Neuronal stem cell (in vitro differentiated cells): ENCODE measurements at regions not wholly inside any gene's neighbourhood (a gene's known extent, or its start where the extent isn't known, plus 50 kb on each side); places are given as distances from the start of the nearest gene placed in this dataset.
"Not testable (repeated sequence)": the region's sequence is repeated elsewhere in the genome, so short reads cannot be mapped to it uniquely, and the experiment has no call there.

Experiments used
- DNase-seq: peaks from one replicate; pipeline ENCODE4 v3.0.0-alpha.2; 2013; ENCODE audit warnings: low spot score
- H2AFZ ChIP-seq: one replicate; pipeline ENCODE4 v1.6.1; 2013; ENCODE audit warnings: mild to moderate bottlenecking, low read length, inconsistent platforms
- H2AK5ac ChIP-seq: 2 replicates; pipeline ENCODE4 v1.6.1; 2013; ENCODE audit warnings: low read depth, mild to moderate bottlenecking, inconsistent platforms, low read length, moderate library complexity, mixed read lengths
- H2BK120ac ChIP-seq: 2 replicates; pipeline ENCODE4 v1.6.1; 2013; ENCODE audit warnings: low read depth, mild to moderate bottlenecking, inconsistent platforms, low read length, moderate library complexity, mixed read lengths
- H2BK12ac ChIP-seq: one replicate; pipeline ENCODE4 v1.6.1; 2013; ENCODE audit warnings: low read length, inconsistent platforms
- H2BK15ac ChIP-seq: 2 replicates; pipeline ENCODE4 v1.6.1; 2013; ENCODE audit warnings: mild to moderate bottlenecking, low read length, inconsistent platforms, mixed read lengths
- H2BK5ac ChIP-seq: one replicate; pipeline ENCODE4 v1.6.1; 2013; ENCODE audit warnings: inconsistent platforms, mild to moderate bottlenecking, low read length, moderate library complexity
- H3K14ac ChIP-seq: one replicate; pipeline ENCODE4 v1.6.1; 2013; ENCODE audit warnings: low read length, inconsistent platforms
- H3K18ac ChIP-seq: 2 replicates; pipeline ENCODE4 v1.6.1; 2013; ENCODE audit warnings: low read length, inconsistent platforms
- H3K23ac ChIP-seq: 2 replicates; pipeline ENCODE4 v1.6.1; 2013; ENCODE audit warnings: low read depth, mild to moderate bottlenecking, mixed read lengths, low read length, inconsistent platforms; ENCODE audit not compliant: poor library complexity
- H3K27ac ChIP-seq: replicated peaks from 3 replicates; pipeline ENCODE4 v1.5.1; 2013; ENCODE audit warnings: low read length, inconsistent platforms
- H3K27me3 ChIP-seq, 3 experiments: 2 replicates each; pipeline ENCODE4 v1.6.1; 2013; ENCODE audit warnings: low read length in 3 of 3, mild to moderate bottlenecking in 2 of 3, inconsistent platforms in 1 of 3, low read depth in 1 of 3, mixed read lengths in 1 of 3, moderate library complexity in 1 of 3; ENCODE audit not compliant: control insufficient read depth in 3 of 3, insufficient read depth in 3 of 3
- H3K36me3 ChIP-seq, 2 donors: replicated peaks in 1 of 2; 2 replicates each; pipeline ENCODE4 v1.6.1; 2013; ENCODE audit warnings: low read length in 2 of 2; ENCODE audit not compliant: control insufficient read depth in 2 of 2, insufficient read depth in 2 of 2
- H3K4ac ChIP-seq: 2 replicates; pipeline ENCODE4 v1.6.1; 2013; ENCODE audit warnings: inconsistent platforms, mild to moderate bottlenecking, low read length, moderate library complexity
- H3K4me1 ChIP-seq, 2 donors: 1 replicate in 1 of 2; 2 replicates in 1 of 2; pipeline ENCODE4 v1.6.1; 2013; ENCODE audit warnings: low read length in 2 of 2, low read depth in 1 of 2; ENCODE audit not compliant: control insufficient read depth in 2 of 2, insufficient read depth in 1 of 2
- H3K4me2 ChIP-seq: one replicate; pipeline ENCODE4 v1.6.1; 2013; ENCODE audit warnings: mild to moderate bottlenecking, low read length, inconsistent platforms; ENCODE audit not compliant: insufficient read depth, poor library complexity, severe bottlenecking
- H3K4me3 ChIP-seq, 2 donors: 2 replicates each; pipeline ENCODE4 v1.5.1; 2013; ENCODE audit warnings: low read length in 2 of 2, mild to moderate bottlenecking in 2 of 2, inconsistent platforms in 1 of 2, moderate library complexity in 1 of 2
- H3K79me1 ChIP-seq: one replicate; pipeline ENCODE4 v1.6.1; 2013; ENCODE audit warnings: low read depth, mild to moderate bottlenecking, inconsistent platforms, low read length, moderate library complexity
- H3K9ac ChIP-seq: one replicate; pipeline ENCODE4 v1.6.1; 2013; ENCODE audit warnings: mild to moderate bottlenecking, low read depth, low read length, inconsistent platforms; ENCODE audit not compliant: poor library complexity
- H3K9me3 ChIP-seq, 2 donors: replicated peaks in 1 of 2; 2 replicates each; pipeline versions ENCODE3 to v1.6.1; 2013; ENCODE audit warnings: low read length in 2 of 2, mild to moderate bottlenecking in 2 of 2, inconsistent platforms in 1 of 2, low read depth in 1 of 2, mixed read lengths in 1 of 2, moderate library complexity in 1 of 2; ENCODE audit not compliant: control insufficient read depth in 2 of 2, insufficient read depth in 1 of 2
- H4K8ac ChIP-seq: one replicate; pipeline ENCODE4 v1.6.1; 2013; ENCODE audit warnings: low read depth, mild to moderate bottlenecking, inconsistent platforms, low read length, moderate library complexity
- H4K91ac ChIP-seq: one replicate; pipeline ENCODE4 v1.6.1; 2013; ENCODE audit warnings: low read length, low read depth, mild to moderate bottlenecking, inconsistent platforms; ENCODE audit not compliant: poor library complexity
- WGBS, 2 donors: extraction: QIAGEN DNeasy Blood & Tissue Kit; methylation state at CpG; one replicate each; pipeline ENCODE4 v1.1.7; 2013; ENCODE audit warnings: missing lambda C conversion rate in 2 of 2, mixed read lengths in 1 of 2; ENCODE audit not compliant: insufficient read length in 2 of 2, insufficient replicate concordance in 1 of 2; ENCODE audit errors: extremely low coverage in 2 of 2; 5-methylcytosine and 5-hydroxymethylcytosine counted together

- H3K4ac ChIP-seq, H2BK15ac ChIP-seq: not testable (repeated sequence)
Measured at GRCh38 chrX:3829041-3829531, 115.6 kb upstream of the PRKX start.

GRCh38 chrX:3828378-3829040 lies 115.1 kb upstream of the PRKX start:
- H3K27me3 ChIP-seq, DNase-seq, H3K9ac ChIP-seq, H3K4me2 ChIP-seq, H3K27ac ChIP-seq, H2BK15ac ChIP-seq, H3K23ac ChIP-seq, H2BK5ac ChIP-seq, H3K4me1 ChIP-seq, H2BK12ac ChIP-seq, H3K14ac ChIP-seq, H3K36me3 ChIP-seq, H3K4me3 ChIP-seq, H2BK120ac ChIP-seq, H4K91ac ChIP-seq, H3K79me1 ChIP-seq, H3K9me3 ChIP-seq, H4K8ac ChIP-seq, H2AK5ac ChIP-seq, H2AFZ ChIP-seq, H3K4ac ChIP-seq, H3K18ac ChIP-seq: not testable (repeated sequence)
- WGBS, 2 donors = no CpG with 5 or more reads among the region's 20 CpGs

More at GRCh38 chrX:3829041-3829531, 115.6 kb upstream of the PRKX start:
- H3K27me3 ChIP-seq, H4K91ac ChIP-seq, H3K9ac ChIP-seq, H3K36me3 ChIP-seq, H3K14ac ChIP-seq, H2AK5ac ChIP-seq, DNase-seq, H2BK5ac ChIP-seq, H3K9me3 ChIP-seq, H3K23ac ChIP-seq, H3K4me3 ChIP-seq, H4K8ac ChIP-seq, H3K4me2 ChIP-seq, H2BK120ac ChIP-seq, H3K18ac ChIP-seq, H3K4me1 ChIP-seq, H2AFZ ChIP-seq, H3K27ac ChIP-seq, H3K79me1 ChIP-seq, H2BK12ac ChIP-seq: not testable (repeated sequence)
- no CpG with 5 or more reads among the region's 12 CpGs for WGBS, 2 donors

- not testable (repeated sequence) for H3K27ac ChIP-seq, H3K18ac ChIP-seq, H3K4me1 ChIP-seq, H2AFZ ChIP-seq, H2BK120ac ChIP-seq, H3K4ac ChIP-seq, H4K8ac ChIP-seq, H3K27me3 ChIP-seq, H3K9me3 ChIP-seq, H4K91ac ChIP-seq, H2BK5ac ChIP-seq, H3K4me3 ChIP-seq, H3K4me2 ChIP-seq, H2BK12ac ChIP-seq, H3K79me1 ChIP-seq, DNase-seq, H3K14ac ChIP-seq, H2BK15ac ChIP-seq, H2AK5ac ChIP-seq, H3K9ac ChIP-seq, H3K23ac ChIP-seq
- H3K36me3 ChIP-seq = peaks cover 8 to 27% of the 10 kb centered on the region in 2 donors
- no CpG with 5 or more reads among the region's 5 CpGs for WGBS, 2 donors
Measured at GRCh38 chrX:3824008-3824407, 110.6 kb upstream of the PRKX start.

DNA sequence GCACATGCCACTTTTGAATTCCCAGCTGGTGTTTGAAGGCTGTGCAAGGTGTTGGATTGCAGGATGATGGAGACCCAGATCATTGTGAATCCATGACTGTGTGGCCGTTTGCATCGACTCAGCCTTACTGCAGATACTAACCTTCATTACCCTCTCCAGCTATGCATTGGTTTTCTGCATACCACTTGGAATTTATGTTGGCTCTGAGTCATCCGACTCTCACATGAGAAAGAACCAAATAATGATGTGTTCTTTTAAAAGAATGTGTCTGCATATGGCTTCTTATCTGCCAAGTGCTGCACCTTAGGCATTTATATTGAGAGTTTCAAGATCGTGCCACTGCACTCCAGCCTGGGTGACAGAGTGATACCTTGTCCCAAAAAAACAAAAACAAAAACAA lies 106.7 kb upstream of the PRKX start:
- H4K91ac ChIP-seq = no peak overlapping the region
- no peak overlapping the region for H2BK15ac ChIP-seq
- H3K9ac ChIP-seq = no peak overlapping the region
- H2AFZ ChIP-seq = no peak overlapping the region
- no peak overlapping the region for H3K18ac ChIP-seq
- no peak overlapping the region for H3K27ac ChIP-seq
- H3K4me1 ChIP-seq = no peaks in the 10 kb centered on the region
- no peak for DNase-seq
- no CpG with 5 or more reads among the region's 4 CpGs for WGBS, 2 donors
- H3K14ac ChIP-seq = no peak overlapping the region
- no peak overlapping the region for H3K23ac ChIP-seq
- no peaks in the 10 kb centered on the region for H3K27me3 ChIP-seq
- no peak overlapping the region for H2AK5ac ChIP-seq
- H3K4ac ChIP-seq = no peak overlapping the region
- no peak overlapping the region for H4K8ac ChIP-seq
- peaks cover 1% of the 10 kb centered on the region for H3K79me1 ChIP-seq
- no peak overlapping the region for H3K4me2 ChIP-seq
- H3K36me3 ChIP-seq = peaks cover 8 to 47% of the 10 kb centered on the region in 2 donors
- no peak overlapping the region for H3K4me3 ChIP-seq
- no peak overlapping the region for H2BK120ac ChIP-seq
- no peak overlapping the region for H2BK12ac ChIP-seq
- no peaks in the 10 kb centered on the region for H3K9me3 ChIP-seq
- no peak overlapping the region for H2BK5ac ChIP-seq
